CD14-positive monocyte (primary cell): ENCODE measurements at regions not wholly inside any gene's neighbourhood (a gene's known extent, or its start where the extent isn't known, plus 50 kb on each side); places are given as distances from the start of the nearest gene placed in this dataset.

Experiments
- DNase-seq, 3 donors: peaks; one replicate each; pipeline ENCODE4 v3.0.0-alpha.2; 2011 to 2022
- H2AFZ ChIP-seq: 2 replicates; pipeline ENCODE4 v1.6.0; 2012; ENCODE audit warnings: mild to moderate bottlenecking, low read depth, low read length, inconsistent platforms; ENCODE audit not compliant: insufficient read depth, poor library complexity, severe bottlenecking
- H3K27ac ChIP-seq, 2 donors: 1 replicate in 1 of 2; 2 replicates in 1 of 2; pipeline ENCODE4 v1.5.1; 2012 to 2013; ENCODE audit warnings: low read length in 2 of 2, control low read depth in 1 of 2, inconsistent platforms in 1 of 2, low read depth in 1 of 2, mild to moderate bottlenecking in 1 of 2
- H3K27me3 ChIP-seq, 2 donors: one replicate each; pipeline versions ENCODE4 v1.6.0 to v1.6.1; 2011 to 2013; ENCODE audit warnings: low read length in 2 of 2; ENCODE audit not compliant: control insufficient read depth in 2 of 2, insufficient read depth in 2 of 2
- H3K36me3 ChIP-seq, 2 donors: replicated peaks in 1 of 2; 1 replicate in 1 of 2; 2 replicates in 1 of 2; pipeline versions ENCODE4 v1.5.1 to v1.6.1; 2012 to 2013; ENCODE audit warnings: low read length in 2 of 2, control low read depth in 1 of 2, inconsistent platforms in 1 of 2, mild to moderate bottlenecking in 1 of 2; ENCODE audit not compliant: insufficient read depth in 2 of 2, control insufficient read depth in 1 of 2
- H3K4me1 ChIP-seq, 2 donors: 1 replicate in 1 of 2; 2 replicates in 1 of 2; pipeline versions ENCODE4 v1.5.1 to v1.6.1; 2012 to 2013; ENCODE audit warnings: low read length in 2 of 2, control low read depth in 1 of 2, inconsistent platforms in 1 of 2, mild to moderate bottlenecking in 1 of 2, moderate library complexity in 1 of 2; ENCODE audit not compliant: insufficient read depth in 2 of 2, control insufficient read depth in 1 of 2
- H3K4me2 ChIP-seq: replicated peaks from 2 replicates; pipeline ENCODE3; 2012; ENCODE audit warnings: low read length, moderate library complexity, mild to moderate bottlenecking; ENCODE audit not compliant: poor library complexity, severe bottlenecking; ENCODE audit errors: extremely low read depth
- H3K4me3 ChIP-seq, 3 experiments: fragments of 200-600 bp in 1 of 3; sonication (generic) in 1 of 3; replicated peaks in 1 of 3; 1 replicate in 2 of 3; 2 replicates in 1 of 3; pipeline ENCODE4 v1.5.1; 2011 to 2013; ENCODE audit warnings: low read length in 3 of 3, mild to moderate bottlenecking in 3 of 3, control low read depth in 2 of 3, low read depth in 2 of 3, inconsistent platforms in 1 of 3, moderate library complexity in 1 of 3
- H3K79me2 ChIP-seq: 2 replicates; pipeline ENCODE4 v1.6.0; 2012; ENCODE audit warnings: mild to moderate bottlenecking, control low read depth, inconsistent platforms, low read length, moderate library complexity; ENCODE audit not compliant: insufficient read depth
- H3K9ac ChIP-seq: 2 replicates; pipeline ENCODE4 v1.6.0; 2017; ENCODE audit warnings: low read length, mild to moderate bottlenecking; ENCODE audit not compliant: insufficient read depth, poor library complexity, severe bottlenecking
- H3K9me3 ChIP-seq, 2 donors: replicated peaks in 1 of 2; 1 replicate in 1 of 2; 2 replicates in 1 of 2; pipeline versions ENCODE4 v1.5.1 to v1.6.1; 2012 to 2013; ENCODE audit warnings: low read length in 2 of 2, control low read depth in 1 of 2; ENCODE audit not compliant: control insufficient read depth in 1 of 2, insufficient read depth in 1 of 2
- H4K20me1 ChIP-seq: 2 replicates; pipeline ENCODE4 v1.6.0; 2012; ENCODE audit warnings: mild to moderate bottlenecking, low read length, control low read depth, moderate library complexity; ENCODE audit not compliant: insufficient read depth
- H3K27ac Mint-ChIP-seq, 7 donors: one replicate each; pipeline ENCODE4 v1.8.0; 2020; ENCODE audit warnings: mild to moderate bottlenecking in 7 of 7, mixed read lengths in 7 of 7, moderate library complexity in 6 of 7, inconsistent platforms in 2 of 7
- H3K27me3 Mint-ChIP-seq, 3 donors: one replicate each; pipeline ENCODE4 v1.8.0; 2021 to 2022; ENCODE audit warnings: low read depth in 3 of 3, mild to moderate bottlenecking in 3 of 3, mixed read lengths in 3 of 3, moderate library complexity in 3 of 3, inconsistent platforms in 1 of 3
- H3K36me3 Mint-ChIP-seq, 2 donors: one replicate each; pipeline ENCODE4 v1.8.0; 2020; ENCODE audit warnings: mixed read lengths in 2 of 2, inconsistent platforms in 1 of 2, mild to moderate bottlenecking in 1 of 2
- H3K4me1 Mint-ChIP-seq: one replicate; pipeline ENCODE4 v1.8.0; 2020; ENCODE audit warnings: mild to moderate bottlenecking, mixed read lengths
- H3K4me3 Mint-ChIP-seq, 2 donors: one replicate each; pipeline ENCODE4 v1.8.0; 2020; ENCODE audit warnings: mild to moderate bottlenecking in 2 of 2, mixed read lengths in 2 of 2, moderate library complexity in 1 of 2
- H3K9me3 Mint-ChIP-seq, 7 donors: one replicate each; pipeline ENCODE4 v1.8.0; 2020 to 2022; ENCODE audit warnings: mixed read lengths in 7 of 7, mild to moderate bottlenecking in 6 of 7, moderate library complexity in 6 of 7, inconsistent platforms in 2 of 7
- WGBS: methylation state at CpG from one replicate; pipeline ENCODE4 v1.1.5; 2013; ENCODE audit warnings: missing lambda C conversion rate; ENCODE audit not compliant: insufficient coverage; 5-methylcytosine and 5-hydroxymethylcytosine counted together
- intact Hi-C, 2 donors: fragments of 100-400 bp; cut with micrococcal nuclease; formaldehyde crosslinking; loops; one replicate each; pipeline versions ENCODE4 v1.15.0 to v1.15.1; 2023
- TF ChIP-seq, protein P1 (sequence below): fragments of 200-600 bp; IDR thresholded peaks from one replicate; pipeline ENCODE4 v1.8.0; 2022; ENCODE audit warnings: antibody characterized with exemption, mild to moderate bottlenecking

DNA sequence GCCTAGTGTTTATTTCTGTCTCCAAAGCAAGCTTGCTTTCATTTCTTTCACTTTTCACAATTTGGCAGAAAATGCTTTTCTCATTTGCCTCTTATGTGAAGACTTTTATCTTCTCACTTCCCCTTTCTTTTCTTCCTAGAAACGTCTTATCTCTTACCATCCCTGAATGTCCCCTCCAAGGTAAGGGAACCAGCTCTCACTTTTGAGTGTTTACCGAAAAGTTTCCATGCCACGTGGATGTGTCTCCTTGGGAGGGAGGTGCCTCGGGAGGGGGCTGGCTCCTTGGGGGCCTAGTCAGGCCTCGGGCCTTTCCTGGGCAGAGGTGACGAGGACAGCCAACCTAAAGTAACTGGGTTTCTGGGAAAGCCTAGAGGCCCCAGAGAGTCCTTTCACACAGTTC, 127.4 kb downstream of the CD24 start:
- Mint-ChIP-seq H3K27ac (no peak overlapping the region), H3K4me3 (no peak overlapping the region), H3K9me3 (peaks cover 2 to 17% (median 10%) of the 10 kb centered on the region in 7 donors), H3K4me1 (peaks cover 8% of the 10 kb centered on the region), H3K27me3 (peaks cover 0 to 1% (median 0%) of the 10 kb centered on the region in 3 donors), H3K36me3 (no peaks in the 10 kb centered on the region)
- H4K20me1 ChIP-seq: no peaks in the 10 kb centered on the region
- peaks cover 0 to 9% of the 10 kb centered on the region in 2 donors for H3K4me1 ChIP-seq
- peaks cover 0 to 8% of the 10 kb centered on the region in 2 donors for H3K9me3 ChIP-seq
- H3K27me3 ChIP-seq: no peaks in the 10 kb centered on the region
- WGBS: 70% methylated on average over 3 of the region's 6 CpGs
- no peak overlapping the region for H3K9ac ChIP-seq
- H2AFZ ChIP-seq: no peak overlapping the region
- H3K36me3 ChIP-seq: no peaks in the 10 kb centered on the region
- intact Hi-C loops: no loop called here
- no peaks in the 10 kb centered on the region for H3K79me2 ChIP-seq
- H3K27ac ChIP-seq: no peak overlapping the region
- H3K4me3 ChIP-seq: no peak overlapping the region
- TF ChIP-seq, protein P1, sequence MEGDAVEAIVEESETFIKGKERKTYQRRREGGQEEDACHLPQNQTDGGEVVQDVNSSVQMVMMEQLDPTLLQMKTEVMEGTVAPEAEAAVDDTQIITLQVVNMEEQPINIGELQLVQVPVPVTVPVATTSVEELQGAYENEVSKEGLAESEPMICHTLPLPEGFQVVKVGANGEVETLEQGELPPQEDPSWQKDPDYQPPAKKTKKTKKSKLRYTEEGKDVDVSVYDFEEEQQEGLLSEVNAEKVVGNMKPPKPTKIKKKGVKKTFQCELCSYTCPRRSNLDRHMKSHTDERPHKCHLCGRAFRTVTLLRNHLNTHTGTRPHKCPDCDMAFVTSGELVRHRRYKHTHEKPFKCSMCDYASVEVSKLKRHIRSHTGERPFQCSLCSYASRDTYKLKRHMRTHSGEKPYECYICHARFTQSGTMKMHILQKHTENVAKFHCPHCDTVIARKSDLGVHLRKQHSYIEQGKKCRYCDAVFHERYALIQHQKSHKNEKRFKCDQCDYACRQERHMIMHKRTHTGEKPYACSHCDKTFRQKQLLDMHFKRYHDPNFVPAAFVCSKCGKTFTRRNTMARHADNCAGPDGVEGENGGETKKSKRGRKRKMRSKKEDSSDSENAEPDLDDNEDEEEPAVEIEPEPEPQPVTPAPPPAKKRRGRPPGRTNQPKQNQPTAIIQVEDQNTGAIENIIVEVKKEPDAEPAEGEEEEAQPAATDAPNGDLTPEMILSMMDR: no peak
- DNase-seq: no peak
- no peak overlapping the region for H3K4me2 ChIP-seq

DNA sequence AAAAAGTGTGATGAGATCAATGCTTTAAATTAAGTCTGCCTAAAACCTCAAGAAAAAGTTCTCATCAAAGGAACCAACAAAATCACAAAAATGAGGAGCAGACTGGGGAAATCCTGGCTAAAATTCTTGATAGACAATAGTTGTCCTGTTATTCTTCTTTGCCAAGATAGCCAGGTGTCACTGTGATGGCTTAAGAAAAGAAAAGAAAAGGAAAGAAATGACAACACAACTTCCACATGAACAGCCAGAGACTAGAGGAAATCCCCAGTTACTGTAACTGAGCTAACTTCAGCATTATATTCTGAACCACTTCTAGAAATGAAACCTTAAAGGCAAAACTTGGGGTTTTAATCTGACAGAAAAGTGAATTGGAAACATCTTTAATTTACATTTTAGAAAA, 129.6 kb downstream of the CD24 start:
- DNase-seq: no peak
- Histone ChIP-seq H3K27me3 (no peaks in the 10 kb centered on the region), H3K4me2 (no peak overlapping the region), H3K4me3 (no peak overlapping the region), H3K27ac (no peak overlapping the region), H3K79me2 (no peaks in the 10 kb centered on the region), H3K36me3 (no peaks in the 10 kb centered on the region), H2AFZ (no peak overlapping the region), H3K9ac (no peak overlapping the region), H3K9me3 (no peaks in the 10 kb centered on the region), H4K20me1 (no peaks in the 10 kb centered on the region), H3K4me1 (peaks cover 0 to 9% of the 10 kb centered on the region in 2 donors)
- Mint-ChIP-seq H3K27me3 (peaks cover 0 to 1% (median 0%) of the 10 kb centered on the region in 3 donors), H3K9me3 (peaks cover 0 to 5% (median 0%) of the 10 kb centered on the region in 7 donors), H3K27ac (no peak overlapping the region), H3K4me3 (no peak overlapping the region), H3K4me1 (peaks cover 8% of the 10 kb centered on the region), H3K36me3 (no peaks in the 10 kb centered on the region)
- intact Hi-C loops: no loop called here
- TF ChIP-seq, protein P1: no peak
